IMR-90 (cell line): ENCODE measurements at regions not wholly inside any gene's neighbourhood (a gene's known extent, or its start where the extent isn't known, plus 50 kb on each side); places are given as distances from the start of the nearest gene placed in this dataset.

ENCODE experiments used
- ATAC-seq: fragments of 200-7000 bp; cut with Tn5 transposase; 2 replicates; pipeline ENCODE4 v1.9.1; 2020; ENCODE audit warnings: low read depth, mild to moderate bottlenecking, moderate library complexity
- BruUV-seq: library from RNA; stranded (reverse); fragments of 400-500 nt; replicated peaks from 2 replicates; lab custom pipeline; 2021; lab: Mats Ljungman, UMichigan
- CTCF ChIA-PET: fragments of 300-600 bp; formaldehyde crosslinking; extraction: SDS; loops from one replicate; lab custom pipeline; 2021; ENCODE audit warnings: antibody characterized with exemption; lab: Yijun Ruan, JAX
- POLR2A ChIA-PET: fragments of 300-600 bp; sonication (Branson Sonifier 250); formaldehyde crosslinking; loops from one replicate; lab custom pipeline; 2022; ENCODE audit warnings: antibody characterized with exemption; ENCODE audit not compliant: unreplicated experiment; lab: Charles Lee
- DNase-seq: peaks from one replicate; pipeline ENCODE4 v3.0.0; 2013
- H2AFZ ChIP-seq: replicated peaks from 2 replicates; pipeline ENCODE3; 2013; ENCODE audit warnings: low read length, mild to moderate bottlenecking; ENCODE audit not compliant: poor library complexity
- H2AK5ac ChIP-seq: 2 replicates; pipeline ENCODE4 v1.6.1; 2013; ENCODE audit warnings: low read depth, low read length, inconsistent platforms
- H2AK9ac ChIP-seq: replicated peaks from 2 replicates; pipeline ENCODE3; 2013; ENCODE audit warnings: mild to moderate bottlenecking, low read depth, low read length, moderate library complexity; ENCODE audit not compliant: poor library complexity
- H2BK120ac ChIP-seq: 2 replicates; pipeline ENCODE4 v1.6.1; 2013; ENCODE audit warnings: low read depth, low read length, inconsistent platforms
- H2BK15ac ChIP-seq: 3 replicates; pipeline ENCODE4 v1.6.1; 2013; ENCODE audit warnings: low read depth, low read length, inconsistent platforms
- H2BK20ac ChIP-seq: 2 replicates; pipeline ENCODE4 v1.6.1; 2013; ENCODE audit warnings: low read depth, mild to moderate bottlenecking, inconsistent platforms, low read length, moderate library complexity
- H2BK5ac ChIP-seq: 2 replicates; pipeline ENCODE4 v1.6.1; 2013; ENCODE audit warnings: mild to moderate bottlenecking, low read depth, low read length, inconsistent platforms; ENCODE audit not compliant: poor library complexity, severe bottlenecking
- H3K14ac ChIP-seq: replicated peaks from 2 replicates; pipeline ENCODE4 v1.6.1; 2013; ENCODE audit warnings: low read depth, low read length, inconsistent platforms
- H3K18ac ChIP-seq: 2 replicates; pipeline ENCODE4 v1.6.1; 2013; ENCODE audit warnings: low read depth, low read length, control low read depth
- H3K23ac ChIP-seq: 2 replicates; pipeline ENCODE4 v1.6.1; 2013; ENCODE audit warnings: low read depth, low read length, inconsistent platforms
- H3K27ac ChIP-seq: 2 replicates; pipeline ENCODE4 v1.5.1; 2013; ENCODE audit warnings: mild to moderate bottlenecking, control low read depth, low read length; ENCODE audit not compliant: insufficient read depth
- H3K27me3 ChIP-seq: 2 replicates; pipeline ENCODE4 v1.6.1; 2013; ENCODE audit warnings: low read length; ENCODE audit not compliant: control insufficient read depth, insufficient read depth
- H3K36me3 ChIP-seq: 2 replicates; pipeline ENCODE4 v1.6.1; 2013; ENCODE audit warnings: low read length, mixed read lengths; ENCODE audit not compliant: control insufficient read depth, insufficient read depth
- H3K4ac ChIP-seq: 2 replicates; pipeline ENCODE4 v1.6.1; 2013; ENCODE audit warnings: low read depth, low read length, inconsistent platforms
- H3K4me1 ChIP-seq: 2 replicates; pipeline ENCODE4 v1.6.1; 2013; ENCODE audit warnings: low read length, mixed read lengths; ENCODE audit not compliant: control insufficient read depth, insufficient read depth
- H3K4me2 ChIP-seq: 2 replicates; pipeline ENCODE4 v1.6.1; 2013; ENCODE audit warnings: low read depth, mild to moderate bottlenecking, control low read depth, low read length, moderate library complexity
- H3K4me3 ChIP-seq: 2 replicates; pipeline ENCODE4 v1.5.1; 2013; ENCODE audit warnings: low read depth, mild to moderate bottlenecking, control low read depth, low read length, moderate library complexity; ENCODE audit not compliant: insufficient read depth
- H3K56ac ChIP-seq: 2 replicates; pipeline ENCODE4 v1.6.1; 2013; ENCODE audit warnings: low read length, inconsistent platforms; ENCODE audit not compliant: insufficient read depth; ENCODE audit errors: extremely low read depth
- H3K79me1 ChIP-seq, 2 experiments: 2 replicates each; pipeline ENCODE4 v1.6.1; 2013; ENCODE audit warnings: low read length in 2 of 2, inconsistent platforms in 1 of 2, low read depth in 1 of 2
- H3K9ac ChIP-seq: 2 replicates; pipeline ENCODE4 v1.6.1; 2013; ENCODE audit warnings: low read depth, low read length, control low read depth
- H3K9me1 ChIP-seq: 2 replicates; pipeline ENCODE4 v1.6.1; 2013; ENCODE audit warnings: low read length, inconsistent platforms; ENCODE audit not compliant: insufficient read depth
- H3K9me3 ChIP-seq: 2 replicates; pipeline ENCODE4 v1.6.1; 2013; ENCODE audit warnings: low read length; ENCODE audit not compliant: control insufficient read depth, insufficient read depth
- H4K20me1 ChIP-seq: 2 replicates; pipeline ENCODE4 v1.6.1; 2013; ENCODE audit warnings: low read length, inconsistent platforms; ENCODE audit not compliant: insufficient read depth
- H4K5ac ChIP-seq: 2 replicates; pipeline ENCODE4 v1.6.1; 2013; ENCODE audit warnings: mild to moderate bottlenecking, low read depth, low read length, control low read depth
- H4K8ac ChIP-seq, 2 experiments: 2 replicates each; pipeline ENCODE4 v1.6.1; 2013; ENCODE audit warnings: low read depth in 2 of 2, low read length in 2 of 2, control low read depth in 1 of 2, inconsistent platforms in 1 of 2
- H4K91ac ChIP-seq: 2 replicates; pipeline ENCODE4 v1.6.1; 2013; ENCODE audit warnings: low read depth, low read length, inconsistent platforms; ENCODE audit not compliant: insufficient read depth
- BHLHE40 ChIP-seq: fragments of 150-350 bp; IDR thresholded peaks from 2 replicates; pipeline ENCODE4 v1.6.1; 2016; ENCODE audit warnings: mild to moderate bottlenecking, low read depth, low read length
- CEBPB ChIP-seq: IDR thresholded peaks from 2 replicates; pipeline ENCODE4 v1.6.1; 2012; ENCODE audit warnings: low read depth, low read length, improper control_type of control experiment
- MAZ ChIP-seq: IDR thresholded peaks from 2 replicates; pipeline ENCODE4 v1.6.1; 2012; ENCODE audit warnings: low read depth, mild to moderate bottlenecking, low read length, improper control_type of control experiment, moderate library complexity, borderline replicate concordance
- RCOR1 ChIP-seq: IDR thresholded peaks from 2 replicates; pipeline ENCODE4 v1.6.1; 2012; ENCODE audit warnings: mild to moderate bottlenecking, low read length, improper control_type of control experiment; ENCODE audit not compliant: insufficient replicate concordance
- WGBS, 2 experiments: methylation state at CpG; one replicate each; pipeline versions ENCODE4 v1.1.5 to v1.1.7; 2013; ENCODE audit warnings: missing lambda C conversion rate in 2 of 2; ENCODE audit not compliant: insufficient read length in 1 of 2; ENCODE audit errors: extremely low coverage in 2 of 2; 5-methylcytosine and 5-hydroxymethylcytosine counted together
- dilution Hi-C: fragments of 300-500 bp; cut with HindIII; formaldehyde crosslinking; loops from one replicate; pipeline ENCODE4 v1.14.3; 2018; ENCODE audit warnings: low sequenced_read_pairs; ENCODE audit not compliant: unreplicated experiment
- in situ Hi-C: fragments of 300-500 bp; cut with MboI; formaldehyde crosslinking; loops from 3 replicates; pipeline ENCODE4 v1.14.3; 2019; ENCODE audit warnings: low sequenced_read_pairs, inconsistent platforms, mixed read lengths
- intact Hi-C: fragments of 100-400 bp; cut with micrococcal nuclease; formaldehyde crosslinking; loops from 2 replicates; pipeline ENCODE4 v1.10.0; 2022
- TF ChIP-seq, protein P1 (sequence below): conservative IDR thresholded peaks from 2 replicates; pipeline ENCODE4 v1.5.1; 2012; ENCODE audit warnings: mild to moderate bottlenecking, low read depth, low read length, improper control_type of control experiment

DNA sequence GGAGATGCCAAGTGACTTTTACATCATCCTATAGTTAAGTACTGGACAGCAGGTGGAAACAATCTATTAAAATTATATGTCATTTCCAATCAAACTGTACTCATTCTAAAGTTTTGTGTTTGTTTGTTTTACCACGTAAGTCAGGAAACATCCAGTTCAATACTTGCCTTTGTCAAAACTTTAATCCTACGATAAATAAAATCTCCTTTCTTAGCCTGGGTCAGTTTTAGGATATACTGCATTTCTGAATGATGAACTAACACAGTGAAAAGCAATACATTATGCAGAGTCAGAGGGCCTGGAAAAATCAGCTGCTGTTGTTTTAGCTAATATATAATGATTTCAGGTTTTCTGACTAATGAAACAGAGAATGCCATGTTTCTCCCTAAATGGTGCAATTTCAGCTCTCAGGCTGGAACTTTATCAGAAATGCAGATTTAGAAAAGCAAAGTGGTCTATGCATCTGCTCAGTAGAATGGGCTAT lies 756.4 kb downstream of the CDH11 start:
- H2AK9ac ChIP-seq: no peak overlapping the region
- no peak overlapping the region for H2BK120ac ChIP-seq
- no peak overlapping the region for H3K4me3 ChIP-seq
- WGBS, 2 experiments: no CpG with 5 or more reads among the region's 2 CpGs
- no peak overlapping the region for H3K9ac ChIP-seq
- no peak overlapping the region for H4K8ac ChIP-seq
- H4K5ac ChIP-seq: no peak overlapping the region
- H3K18ac ChIP-seq: no peak overlapping the region
- no peak overlapping the region for H2AFZ ChIP-seq
- H3K56ac ChIP-seq: no peak overlapping the region
- peak overlapping the region; percentile 24; the same call in 1 of the 2 replicates for H3K4me2 ChIP-seq
- H2AK5ac ChIP-seq: no peak overlapping the region
- peak; percentile 66 for ATAC-seq
- TF ChIP-seq MAZ (no peak), CEBPB (0 out of 2 replicates have a peak, but pooled peaks have one; percentile 14), BHLHE40 (no peak), RCOR1 (no peak)
- TF ChIP-seq, protein P1, sequence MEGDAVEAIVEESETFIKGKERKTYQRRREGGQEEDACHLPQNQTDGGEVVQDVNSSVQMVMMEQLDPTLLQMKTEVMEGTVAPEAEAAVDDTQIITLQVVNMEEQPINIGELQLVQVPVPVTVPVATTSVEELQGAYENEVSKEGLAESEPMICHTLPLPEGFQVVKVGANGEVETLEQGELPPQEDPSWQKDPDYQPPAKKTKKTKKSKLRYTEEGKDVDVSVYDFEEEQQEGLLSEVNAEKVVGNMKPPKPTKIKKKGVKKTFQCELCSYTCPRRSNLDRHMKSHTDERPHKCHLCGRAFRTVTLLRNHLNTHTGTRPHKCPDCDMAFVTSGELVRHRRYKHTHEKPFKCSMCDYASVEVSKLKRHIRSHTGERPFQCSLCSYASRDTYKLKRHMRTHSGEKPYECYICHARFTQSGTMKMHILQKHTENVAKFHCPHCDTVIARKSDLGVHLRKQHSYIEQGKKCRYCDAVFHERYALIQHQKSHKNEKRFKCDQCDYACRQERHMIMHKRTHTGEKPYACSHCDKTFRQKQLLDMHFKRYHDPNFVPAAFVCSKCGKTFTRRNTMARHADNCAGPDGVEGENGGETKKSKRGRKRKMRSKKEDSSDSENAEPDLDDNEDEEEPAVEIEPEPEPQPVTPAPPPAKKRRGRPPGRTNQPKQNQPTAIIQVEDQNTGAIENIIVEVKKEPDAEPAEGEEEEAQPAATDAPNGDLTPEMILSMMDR: no peak
- no peak overlapping the region for H2BK15ac ChIP-seq
- no peak overlapping the region for H4K91ac ChIP-seq
- no peak overlapping the region for H3K23ac ChIP-seq
- ChIA-PET CTCF (no interaction called here), POLR2A (no interaction called here)
- in situ Hi-C loops: no loop called here
- no peaks in the 10 kb centered on the region for H4K20me1 ChIP-seq
- no peaks in the 10 kb centered on the region for H3K9me3 ChIP-seq
- no peak overlapping the region for H3K4ac ChIP-seq
- no peak overlapping the region for H2BK5ac ChIP-seq
- peak; percentile 45 for DNase-seq
- H3K27ac ChIP-seq: no peak overlapping the region
- no peaks in the 10 kb centered on the region for H3K36me3 ChIP-seq
- H3K14ac ChIP-seq: no peak overlapping the region
- BruUV-seq: no TSS peak
- intact Hi-C loops: no loop called here
- H2BK20ac ChIP-seq: no peak overlapping the region
- no peaks in the 10 kb centered on the region for H3K79me1 ChIP-seq
- H3K27me3 ChIP-seq: no peaks in the 10 kb centered on the region
- dilution Hi-C loops: no loop called here
- no peaks in the 10 kb centered on the region; the same call in 1 of the 2 replicates for H3K4me1 ChIP-seq
- H3K9me1 ChIP-seq: no peaks in the 10 kb centered on the region
